CD1c-positive myeloid dendritic cell (primary cell): ENCODE measurements at regions not wholly inside any gene's neighbourhood (a gene's known extent, or its start where the extent isn't known, plus 50 kb on each side); places are given as distances from the start of the nearest gene placed in this dataset.
"Not testable (repeated sequence)": the region's sequence is repeated elsewhere in the genome, so short reads cannot be mapped to it uniquely, and the experiment has no call there.

Source experiments
- DNase-seq: peaks from one replicate; pipeline ENCODE4 v3.0.0-alpha.2; 2016; ENCODE audit errors: extremely low spot score

GRCh38 chr3:20484126-20484525, 298.1 kb upstream of the SGO1 start:
- DNase-seq = no peak

GRCh38 chr3:20482350-20482749, 296.3 kb upstream of the SGO1 start:
- no peak for DNase-seq

- DNase-seq = no peak
Observed at GRCh38 chr3:20480786-20481365, 294.9 kb upstream of the SGO1 start.

- no peak for DNase-seq
Observed at GRCh38 chr3:20478436-20478835, 292.4 kb upstream of the SGO1 start.

- not testable (repeated sequence) for DNase-seq
Observed at GRCh38 chr3:20464237-20464636, 278.2 kb upstream of the SGO1 start.

GRCh38 chr3:20462723-20463122, 276.7 kb upstream of the SGO1 start:
- no peak for DNase-seq

- DNase-seq = no peak
Observed at GRCh38 chr3:20462226-20462625, 276.2 kb upstream of the SGO1 start.

- DNase-seq = no peak
Observed at GRCh38 chr3:20458994-20459716, 273.1 kb upstream of the SGO1 start.

GRCh38 chr3:20456511-20456910, 270.5 kb upstream of the SGO1 start:
- DNase-seq = no peak

- DNase-seq = no peak
Observed at GRCh38 chr3:20451170-20451569, 265.2 kb upstream of the SGO1 start.

- no peak for DNase-seq
Observed at GRCh38 chr3:20450611-20451010, 264.6 kb upstream of the SGO1 start.

- no peak for DNase-seq
Observed at GRCh38 chr3:20442846-20443245, 256.8 kb upstream of the SGO1 start.

GRCh38 chr3:20427268-20427667, 241.3 kb upstream of the SGO1 start:
- not testable (repeated sequence) for DNase-seq

- no peak for DNase-seq
Observed at GRCh38 chr3:20425138-20425537, 239.1 kb upstream of the SGO1 start.

- no peak for DNase-seq
Observed at GRCh38 chr3:20424086-20424485, 238.1 kb upstream of the SGO1 start.

GRCh38 chr3:20422391-20422790, 236.4 kb upstream of the SGO1 start:
- DNase-seq = no peak

GRCh38 chr3:20417388-20418108, 231.5 kb upstream of the SGO1 start:
- DNase-seq = no peak

- DNase-seq = no peak
Observed at GRCh38 chr3:20406611-20407011, 220.6 kb upstream of the SGO1 start.

- DNase-seq = no peak
Observed at GRCh38 chr3:20405744-20406143, 219.7 kb upstream of the SGO1 start.

- DNase-seq = no peak
Observed at GRCh38 chr3:20405231-20405630, 219.2 kb upstream of the SGO1 start.

GRCh38 chr3:20404741-20405100, 218.7 kb upstream of the SGO1 start:
- no peak for DNase-seq

- no peak for DNase-seq
Observed at GRCh38 chr3:20403986-20404740, 218.2 kb upstream of the SGO1 start.
